ENCODE measurements at regions not wholly inside any gene's neighbourhood (a gene's known extent, or its start where the extent isn't known, plus 50 kb on each side); places are given as distances from the start of the nearest gene placed in this dataset.

DNA sequence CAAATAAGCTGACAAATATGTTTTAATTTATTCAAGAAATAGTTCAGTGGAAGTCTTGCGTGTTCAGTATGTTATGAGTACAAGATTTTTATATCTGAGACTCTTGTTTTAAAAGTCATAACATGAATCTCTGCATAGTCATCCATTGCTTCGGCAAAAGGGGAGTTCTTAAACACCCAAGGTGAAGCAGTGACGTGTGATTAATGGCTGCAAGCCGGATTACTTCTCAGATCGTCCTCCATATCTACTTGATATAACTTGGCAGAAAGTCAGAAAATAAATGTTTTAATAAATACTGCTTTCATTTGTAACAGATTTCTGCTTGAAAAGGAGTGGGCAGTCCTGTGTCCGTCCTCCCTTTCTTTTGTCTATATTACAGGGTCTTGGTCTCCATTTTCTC lies 64.6 kb upstream of the IL15 start:
- no peak for TF ChIP-seq YY1 (IDR thresholded peaks at IDR 0.05; ENCODE audit: insufficient read depth, insufficient read length)
- no peak for TF ChIP-seq ZNF274 (IDR thresholded peaks at IDR 0.05; ENCODE audit: low read depth, low read length)
- TF ChIP-seq SUZ12 (IDR thresholded peaks at IDR 0.05; ENCODE audit: extremely low read depth, insufficient read depth, insufficient read length): no peak

Measured in NT2/D1 (cell line).